MCF 10A (cell line): ENCODE measurements at regions not wholly inside any gene's neighbourhood (a gene's known extent, or its start where the extent isn't known, plus 50 kb on each side); places are given as distances from the start of the nearest gene placed in this dataset.

Experiments used
- BruUV-seq: library from RNA; stranded (reverse); fragments of 400-500 nt; replicated peaks from 2 replicates; lab custom pipeline; 2021; lab: Mats Ljungman, UMichigan
- CTCF ChIA-PET: fragments of 300-600 bp; sonication (Branson Sonifier 250); formaldehyde crosslinking; extraction: SDS; loops from one replicate; lab custom pipeline; 2021; ENCODE audit warnings: antibody characterized with exemption, inconsistent platforms; lab: Yijun Ruan, JAX
- POLR2A ChIA-PET: fragments of 300-600, 350-650 bp; sonication (Branson Sonifier 250); formaldehyde crosslinking; extraction: SDS; loops from one replicate; lab custom pipeline; 2020; ENCODE audit warnings: antibody characterized with exemption, inconsistent platforms; lab: Yijun Ruan, JAX
- DNase-seq: peaks from one replicate; pipeline ENCODE4 v3.0.0-alpha.2; 2018; ENCODE audit not compliant: unreplicated experiment
- H3K27ac Mint-ChIP-seq: one replicate; pipeline ENCODE4 v1.8.0; 2022; ENCODE audit warnings: mild to moderate bottlenecking, low read depth, mixed read lengths; ENCODE audit not compliant: unreplicated experiment
- H3K27me3 Mint-ChIP-seq: one replicate; pipeline ENCODE4 v1.8.0; 2022; ENCODE audit warnings: mixed read lengths; ENCODE audit not compliant: insufficient read depth, unreplicated experiment
- H3K36me3 Mint-ChIP-seq: one replicate; pipeline ENCODE4 v1.8.0; 2022; ENCODE audit warnings: mild to moderate bottlenecking, moderate library complexity, mixed read lengths; ENCODE audit not compliant: insufficient read depth, unreplicated experiment
- H3K4me1 Mint-ChIP-seq: one replicate; pipeline ENCODE4 v1.8.0; 2022; ENCODE audit warnings: mixed read lengths; ENCODE audit not compliant: insufficient read depth, unreplicated experiment
- H3K4me3 Mint-ChIP-seq: one replicate; pipeline ENCODE4 v1.8.0; 2022; ENCODE audit warnings: mild to moderate bottlenecking, moderate library complexity, mixed read lengths; ENCODE audit not compliant: unreplicated experiment
- H3K9me3 Mint-ChIP-seq: one replicate; pipeline ENCODE4 v1.8.0; 2022; ENCODE audit warnings: mixed read lengths; ENCODE audit not compliant: unreplicated experiment
- CTCF ChIP-seq: fragments of 200-600 bp; IDR thresholded peaks from one replicate; pipeline ENCODE4 v1.8.0; 2022; ENCODE audit warnings: antibody characterized with exemption, mild to moderate bottlenecking; ENCODE audit not compliant: unreplicated experiment
- intact Hi-C: fragments of 100-400 bp; cut with micrococcal nuclease; formaldehyde crosslinking; loops from 2 replicates; pipeline ENCODE4 v1.14.1; 2022

- Mint-ChIP-seq H3K27ac (no peak overlapping the region), H3K36me3 (no peaks in the 10 kb centered on the region), H3K4me3 (no peak overlapping the region), H3K9me3 (no peaks in the 10 kb centered on the region), H3K4me1 (no peaks in the 10 kb centered on the region), H3K27me3 (peaks cover 33% of the 10 kb centered on the region)
- intact Hi-C loops, result no loop called here
- ChIA-PET CTCF (interaction anchor here (0.5 kb wide), 1 partner anchor 144 kb away, joined by 3 read pairs; no protein-coding TSS in a partner anchor), POLR2A (no interaction called here)
- no peak for TF ChIP-seq CTCF
- DNase-seq, result no peak
- BruUV-seq, result no TSS peak
These were observed 92.0 kb upstream of the SRSF6 start for GRCh38 chr20:43365691-43366090.

- no peaks in the 10 kb centered on the region for H3K4me1 Mint-ChIP-seq
- DNase-seq, result no peak
- H3K36me3 Mint-ChIP-seq, result no peaks in the 10 kb centered on the region
- BruUV-seq, result no TSS peak
- H3K27me3 Mint-ChIP-seq, result peaks cover 45% of the 10 kb centered on the region
- H3K9me3 Mint-ChIP-seq, result no peaks in the 10 kb centered on the region
- ChIA-PET POLR2A (no interaction called here), CTCF (interaction anchor here (0.6 kb wide), 2 partner anchors 303 to 765 kb away, joined by 4 to 5 read pairs; no protein-coding TSS in a partner anchor)
- no peak overlapping the region for H3K4me3 Mint-ChIP-seq
- intact Hi-C loops, result no loop called here
- TF ChIP-seq CTCF, result no peak
- H3K27ac Mint-ChIP-seq, result no peak overlapping the region
These were observed 93.7 kb upstream of the SRSF6 start for GRCh38 chr20:43364001-43364400.

GRCh38 chr20:43363506-43363905, 94.2 kb upstream of the SRSF6 start:
- ChIA-PET CTCF (no interaction called here), POLR2A (no interaction called here)
- Mint-ChIP-seq H3K4me1 (no peaks in the 10 kb centered on the region), H3K36me3 (no peaks in the 10 kb centered on the region), H3K4me3 (no peak overlapping the region), H3K27ac (no peak overlapping the region), H3K9me3 (no peaks in the 10 kb centered on the region), H3K27me3 (peaks cover 40% of the 10 kb centered on the region)
- no TSS peak for BruUV-seq
- DNase-seq, result no peak
- intact Hi-C loops, result no loop called here
- TF ChIP-seq CTCF, result no peak

- H3K27ac Mint-ChIP-seq, result no peak overlapping the region
- no peak for DNase-seq
- no TSS peak for BruUV-seq
- intact Hi-C loops, result no loop called here
- H3K36me3 Mint-ChIP-seq, result no peaks in the 10 kb centered on the region
- H3K4me3 Mint-ChIP-seq, result no peak overlapping the region
- ChIA-PET POLR2A (no interaction called here), CTCF (interaction anchor here (0.5 to 0.7 kb wide), 2 partner anchors 73 to 139 kb away, joined by 3 read pairs; no protein-coding TSS in a partner anchor)
- no peaks in the 10 kb centered on the region for H3K9me3 Mint-ChIP-seq
- no peak for TF ChIP-seq CTCF
- H3K27me3 Mint-ChIP-seq, result peaks cover 30% of the 10 kb centered on the region
- no peaks in the 10 kb centered on the region for H3K4me1 Mint-ChIP-seq
These were observed 96.2 kb upstream of the SRSF6 start for GRCh38 chr20:43361526-43361925.
